Inferior parietal cortex (tissue), 1 donor: ENCODE measurements at regions not wholly inside any gene's neighbourhood (a gene's known extent, or its start where the extent isn't known, plus 50 kb on each side); places are given as distances from the start of the nearest gene placed in this dataset.
"Not testable (repeated sequence)": the region's sequence is repeated elsewhere in the genome, so short reads cannot be mapped to it uniquely, and the experiment has no call there.

ENCODE experiments used
- DNase-seq: peaks from one replicate; pipeline ENCODE4 v3.0.0-alpha.2; 2016; ENCODE audit errors: extremely low spot score

- DNase-seq: no peak
Measured at GRCh38 chr3:110608566-110608965, 463.1 kb upstream of the NECTIN3 start.

GRCh38 chr3:110612045-110612444, 459.6 kb upstream of the NECTIN3 start:
- DNase-seq: no peak

GRCh38 chr3:110614186-110614585, 457.4 kb upstream of the NECTIN3 start:
- no peak for DNase-seq

GRCh38 chr3:110615454-110615853, 456.2 kb upstream of the NECTIN3 start:
- DNase-seq: no peak

- DNase-seq: no peak
Measured at GRCh38 chr3:110618512-110619226, 452.9 kb upstream of the NECTIN3 start.

- DNase-seq: no peak
Measured at GRCh38 chr3:110620118-110620517, 451.5 kb upstream of the NECTIN3 start.

GRCh38 chr3:110623571-110623970, 448.0 kb upstream of the NECTIN3 start:
- DNase-seq: no peak

- DNase-seq: no peak
Measured at GRCh38 chr3:110624576-110624975, 447.0 kb upstream of the NECTIN3 start.

- DNase-seq: no peak
Measured at GRCh38 chr3:110625201-110625747, 446.3 kb upstream of the NECTIN3 start.

GRCh38 chr3:110626652-110627111, 444.9 kb upstream of the NECTIN3 start:
- not testable (repeated sequence) for DNase-seq

- DNase-seq: no peak
Measured at GRCh38 chr3:110628650-110629301, 442.8 kb upstream of the NECTIN3 start.

- no peak for DNase-seq
Measured at GRCh38 chr3:110629917-110630316, 441.7 kb upstream of the NECTIN3 start.

GRCh38 chr3:110644203-110644602, 427.4 kb upstream of the NECTIN3 start:
- DNase-seq: no peak

GRCh38 chr3:110646055-110646454, 425.6 kb upstream of the NECTIN3 start:
- no peak for DNase-seq

- DNase-seq: no peak
Measured at GRCh38 chr3:110646496-110646895, 425.1 kb upstream of the NECTIN3 start.

GRCh38 chr3:110647586-110647985, 424.0 kb upstream of the NECTIN3 start:
- DNase-seq: no peak

GRCh38 chr3:110650741-110651140, 420.9 kb upstream of the NECTIN3 start:
- no peak for DNase-seq

GRCh38 chr3:110654843-110655502, 416.6 kb upstream of the NECTIN3 start:
- DNase-seq: no peak

- DNase-seq: no peak
Measured at GRCh38 chr3:110656394-110657025, 415.1 kb upstream of the NECTIN3 start.

GRCh38 chr3:110664148-110664547, 407.5 kb upstream of the NECTIN3 start:
- no peak for DNase-seq

- no peak for DNase-seq
Measured at GRCh38 chr3:110666495-110666894, 405.1 kb upstream of the NECTIN3 start.

- DNase-seq: no peak
Measured at GRCh38 chr3:110667216-110667615, 404.4 kb upstream of the NECTIN3 start.
